Keratinocyte (primary cell): ENCODE measurements at regions not wholly inside any gene's neighbourhood (a gene's known extent, or its start where the extent isn't known, plus 50 kb on each side); places are given as distances from the start of the nearest gene placed in this dataset.

ENCODE experiments used
- DNase-seq: peaks from one replicate; pipeline ENCODE4 v3.0.0-alpha.2; 2011; ENCODE audit warnings: low read depth, missing footprints, low spot score
- FAIRE-seq: peaks from 2 replicates; lab custom pipeline; 2011; peaks lifted over from hg19 to GRCh38; lab: Jason Lieb, UNC
- H2AFZ ChIP-seq: 2 replicates; pipeline ENCODE4 v1.6.0; 2012; ENCODE audit warnings: low read length, control low read depth, inconsistent platforms; ENCODE audit not compliant: control insufficient read depth
- H3K27ac ChIP-seq: 2 replicates; pipeline ENCODE4 v1.5.1; 2011; ENCODE audit warnings: low read length; ENCODE audit not compliant: control insufficient read depth, insufficient read depth
- H3K27me3 ChIP-seq: 3 replicates; pipeline ENCODE4 v1.6.0; 2011; ENCODE audit warnings: low read length; ENCODE audit not compliant: control insufficient read depth, insufficient read depth; ENCODE audit errors: extremely low read depth
- H3K36me3 ChIP-seq, 2 experiments: 2 replicates in 1 of 2; 3 replicates in 1 of 2; pipeline ENCODE4 v1.5.1; 2011; ENCODE audit warnings: low read length in 2 of 2, mild to moderate bottlenecking in 1 of 2; ENCODE audit not compliant: control insufficient read depth in 2 of 2, insufficient read depth in 2 of 2; ENCODE audit errors: extremely low read depth in 1 of 2
- H3K4me1 ChIP-seq: 3 replicates; pipeline ENCODE4 v1.5.1; 2011; ENCODE audit warnings: low read length; ENCODE audit not compliant: control insufficient read depth, insufficient read depth; ENCODE audit errors: extremely low read depth
- H3K4me2 ChIP-seq: 3 replicates; pipeline ENCODE4 v1.6.0; 2011; ENCODE audit warnings: low read depth, low read length; ENCODE audit not compliant: control insufficient read depth, insufficient read depth; ENCODE audit errors: extremely low read depth
- H3K4me3 ChIP-seq, 3 experiments: fragments of 200-600 bp in 1 of 3; sonication (generic) in 1 of 3; 2 replicates in 2 of 3; 3 replicates in 1 of 3; pipeline ENCODE4 v1.5.1; 2011 to 2016; ENCODE audit warnings: low read length in 3 of 3, mild to moderate bottlenecking in 3 of 3, control low read depth in 2 of 3, inconsistent platforms in 1 of 3, low read depth in 1 of 3, mixed read lengths in 1 of 3, mixed run types in 1 of 3, moderate library complexity in 1 of 3; ENCODE audit not compliant: control insufficient read depth in 2 of 3, insufficient read depth in 2 of 3; ENCODE audit errors: extremely low read depth in 1 of 3
- H3K79me2 ChIP-seq: 2 replicates; pipeline ENCODE4 v1.6.0; 2012; ENCODE audit warnings: low read length; ENCODE audit not compliant: control insufficient read depth, insufficient read depth
- H3K9ac ChIP-seq: 3 replicates; pipeline ENCODE4 v1.6.0; 2011; ENCODE audit warnings: low read length; ENCODE audit not compliant: control insufficient read depth, insufficient read depth; ENCODE audit errors: extremely low read depth
- H3K9me1 ChIP-seq: 3 replicates; pipeline ENCODE4 v1.6.0; 2011; ENCODE audit warnings: low read length; ENCODE audit not compliant: control insufficient read depth, insufficient read depth; ENCODE audit errors: extremely low read depth
- H3K9me3 ChIP-seq: 2 replicates; pipeline ENCODE4 v1.5.1; 2012; ENCODE audit warnings: low read depth, low read length; ENCODE audit not compliant: control insufficient read depth
- H4K20me1 ChIP-seq: 3 replicates; pipeline ENCODE4 v1.6.0; 2011; ENCODE audit warnings: low read length; ENCODE audit not compliant: control insufficient read depth, insufficient read depth; ENCODE audit errors: extremely low read depth
- CTCF ChIP-seq, 3 experiments: IDR thresholded peaks in 1 of 3; conservative IDR thresholded peaks in 1 of 3; optimal IDR thresholded peaks in 1 of 3; 2 replicates in 2 of 3; 3 replicates in 1 of 3; pipeline versions ENCODE3 to v1.5.1; 2011; ENCODE audit warnings: low read length in 3 of 3, mild to moderate bottlenecking in 3 of 3, moderate library complexity in 2 of 3, control low read depth in 1 of 3, inconsistent platforms in 1 of 3; ENCODE audit not compliant: insufficient read depth in 2 of 3; ENCODE audit errors: extremely low read depth in 1 of 3
- EZH2 ChIP-seq: IDR thresholded peaks from one replicate; pipeline ENCODE4 v1.6.1; 2012; ENCODE audit warnings: inconsistent platforms, mild to moderate bottlenecking, low read length, moderate library complexity
- dilution Hi-C: fragments of 300-500 bp; cut with MboI; formaldehyde crosslinking; loops from one replicate; pipeline ENCODE4 v1.7.0; 2020; ENCODE audit warnings: low sequenced_read_pairs; ENCODE audit not compliant: extremely low pct_ligation_motif_present

GRCh38 chr11:29006668-29007067, 898.5 kb downstream of the METTL15 start:
- no peak for DNase-seq
- no peaks in the 10 kb centered on the region for H3K27me3 ChIP-seq
- no peak overlapping the region for H2AFZ ChIP-seq
- no peaks in the 10 kb centered on the region for H3K9me1 ChIP-seq
- no peaks in the 10 kb centered on the region for H3K9me3 ChIP-seq
- no peak overlapping the region for H3K4me3 ChIP-seq
- H3K79me2 ChIP-seq, result no peaks in the 10 kb centered on the region
- no peak for FAIRE-seq
- H3K4me2 ChIP-seq, result no peak overlapping the region
- dilution Hi-C loops, result no loop called here
- no peak overlapping the region for H3K27ac ChIP-seq
- no peak for TF ChIP-seq CTCF (optimal IDR thresholded peaks at IDR 0.05 in 1 of 3, IDR thresholded peaks at IDR 0.05 in 1 of 3, conservative IDR thresholded peaks at IDR 0.05 in 1 of 3; ENCODE audit: extremely low read depth in 1 of 3, insufficient read depth in 2 of 3, low read length in 3 of 3)
- TF ChIP-seq EZH2, result no peak
- no peaks in the 10 kb centered on the region for H3K36me3 ChIP-seq
- no peaks in the 10 kb centered on the region for H3K4me1 ChIP-seq
- no peak overlapping the region for H3K9ac ChIP-seq
- H4K20me1 ChIP-seq, result no peaks in the 10 kb centered on the region

GRCh38 chr11:29005401-29005980, 897.3 kb downstream of the METTL15 start:
- Histone ChIP-seq H2AFZ (no peak overlapping the region), H3K4me1 (no peaks in the 10 kb centered on the region), H3K79me2 (no peaks in the 10 kb centered on the region), H3K27ac (no peak overlapping the region), H3K4me3 (no peak overlapping the region), H3K4me2 (no peak overlapping the region), H3K9ac (no peak overlapping the region), H3K9me3 (no peaks in the 10 kb centered on the region), H3K9me1 (no peaks in the 10 kb centered on the region), H3K36me3 (no peaks in the 10 kb centered on the region), H4K20me1 (no peaks in the 10 kb centered on the region), H3K27me3 (no peaks in the 10 kb centered on the region)
- dilution Hi-C loops, result no loop called here
- FAIRE-seq (no peak), DNase-seq (no peak)
- TF ChIP-seq EZH2 (no peak), CTCF (optimal IDR thresholded peaks at IDR 0.05 in 1 of 3, IDR thresholded peaks at IDR 0.05 in 1 of 3, conservative IDR thresholded peaks at IDR 0.05 in 1 of 3; ENCODE audit: extremely low read depth in 1 of 3, insufficient read depth in 2 of 3, low read length in 3 of 3) (peak in 1 of 3 experiments; percentile 10)
